ENCODE measurements at regions not wholly inside any gene's neighbourhood (a gene's known extent, or its start where the extent isn't known, plus 50 kb on each side); places are given as distances from the start of the nearest gene placed in this dataset.

- ChIA-PET POLR2A (no interaction called here), CTCF (interaction anchor here (0.9 to 1.1 kb wide), 2 partner anchors 13 to 21 kb away, joined by 4 read pairs; no protein-coding TSS in a partner anchor)
- Histone ChIP-seq H3K4me3 (ENCODE audit: control extremely low read depth in 1 of 5, extremely low read depth in 1 of 5, insufficient read depth in 1 of 5, low read depth in 2 of 5, low read length in 4 of 5) (no peak overlapping the region), H3K79me2 (ENCODE audit: control insufficient read depth, insufficient read depth, low read length) (no peaks in the 10 kb centered on the region), H3K27ac (ENCODE audit: low read length in 2 of 2) (no peak overlapping the region), H3K9ac (ENCODE audit: low read length) (no peak overlapping the region), H3K4me2 (replicated peaks; ENCODE audit: low read depth, low read length, poor library complexity, severe bottlenecking) (no peak overlapping the region), H3K36me3 (replicated peaks in 1 of 2; ENCODE audit: control extremely low read depth in 1 of 2, control insufficient read depth in 1 of 2, extremely low read depth in 1 of 2, insufficient read depth in 2 of 2, low read length in 1 of 2) (no peaks in the 10 kb centered on the region), H3K9me3 (ENCODE audit: control extremely low read depth in 1 of 3, control insufficient read depth in 2 of 3, insufficient read depth in 1 of 3, low read length in 2 of 3) (no peaks in the 10 kb centered on the region), H2AFZ (ENCODE audit: insufficient read depth, low read depth, low read length, poor library complexity, severe bottlenecking) (no peak overlapping the region), H3K27me3 (replicated peaks in 1 of 4; ENCODE audit: control extremely low read depth in 1 of 4, control insufficient read depth in 3 of 4, insufficient read depth in 4 of 4, low read length in 3 of 4) (no peaks in the 10 kb centered on the region), H3K4me1 (ENCODE audit: control insufficient read depth in 2 of 2, insufficient read depth in 2 of 2, low read length in 2 of 2) (peaks cover 2 to 3% of the 10 kb centered on the region in 2 donors), H4K20me1 (ENCODE audit: control insufficient read depth, insufficient read depth, low read length, poor library complexity, severe bottlenecking) (no peaks in the 10 kb centered on the region)
- no peaks in the 10 kb centered on the region for H3K9me3 Mint-ChIP-seq (ENCODE audit: insufficient read depth)
- H3K27me3 Mint-ChIP-seq: no peaks in the 10 kb centered on the region
- ATAC-seq (ENCODE audit: low read depth) (no peak), DNase-seq (no peak)
- peaks cover 2% of the 10 kb centered on the region for H3K4me1 Mint-ChIP-seq
- 90% methylated on average over 14 of the region's 15 CpGs for WGBS (ENCODE audit: insufficient coverage)
- H3K27ac Mint-ChIP-seq: no peak overlapping the region
- no peak overlapping the region for H3K4me3 Mint-ChIP-seq
- intact Hi-C loops (cut with micrococcal nuclease): no loop called here
- TF ChIP-seq EZH2 (IDR thresholded peaks at IDR 0.05; ENCODE audit: borderline replicate concordance, insufficient read depth, low read depth, low read length, poor library complexity, severe bottlenecking) (no peak), CTCF (IDR thresholded peaks at IDR 0.05) (no peak)
Observed at GRCh38 chr1:229862017-229862774, 204.8 kb upstream of the GALNT2 start.

Measured in B cell (primary cell).